K562 (cell line): ENCODE measurements at regions not wholly inside any gene's neighbourhood (a gene's known extent, or its start where the extent isn't known, plus 50 kb on each side); places are given as distances from the start of the nearest gene placed in this dataset.

ENCODE experiments used
- ATAC-seq: fragments of 200-7000 bp; cut with Tn5 transposase; 3 replicates; pipeline ENCODE4 v1.9.1; 2020; ENCODE audit warnings: moderate library complexity
- BruUV-seq: library from RNA; stranded (reverse); fragments of 400-500 nt; replicated peaks from 2 replicates; lab custom pipeline; 2021; lab: Mats Ljungman, UMichigan
- CTCF ChIA-PET: fragments of 300-600 bp; formaldehyde crosslinking; extraction: SDS; loops from one replicate; lab custom pipeline; 2021; ENCODE audit warnings: low intra/inter-chr PET ratio; lab: Yijun Ruan, JAX
- POLR2A ChIA-PET: fragments of 300-600, 350-650 bp; sonication (Branson Sonifier 250); formaldehyde crosslinking; extraction: SDS; loops from one replicate; lab custom pipeline; 2021; ENCODE audit warnings: antibody characterized with exemption, inconsistent platforms; lab: Yijun Ruan, JAX
- DNase-seq, 4 experiments: peaks; one replicate each; pipeline versions ENCODE4 v3.0.0 to v3.0.0-alpha.2; 2011 to 2018; ENCODE audit warnings: low spot score in 3 of 4, mixed read lengths in 3 of 4; ENCODE audit errors: extremely low read depth in 1 of 4
- FAIRE-seq: peaks from 2 replicates; lab custom pipeline; 2011; peaks lifted over from hg19 to GRCh38; lab: Jason Lieb, UNC
- H2AFZ ChIP-seq: 2 replicates; pipeline ENCODE4 v1.6.0; 2011; ENCODE audit warnings: low read depth, low read length, control low read depth, inconsistent platforms
- H3K27ac ChIP-seq: fragments of 200-600 bp; 3 replicates; pipeline ENCODE4 v1.8.0; 2011; ENCODE audit warnings: low read depth, mild to moderate bottlenecking, control low read depth, inconsistent platforms, low read length, moderate library complexity, mixed read lengths; ENCODE audit errors: extremely low read depth
- H3K27me3 ChIP-seq, 2 experiments: fragments of 300-600 bp in 1 of 2; 2 replicates in 1 of 2; 3 replicates in 1 of 2; pipeline versions ENCODE4 v1.6.0 to v1.8.0; 2011; ENCODE audit warnings: inconsistent platforms in 2 of 2, low read length in 2 of 2, mild to moderate bottlenecking in 1 of 2, mixed read lengths in 1 of 2, moderate library complexity in 1 of 2; ENCODE audit not compliant: control insufficient read depth in 2 of 2, insufficient read depth in 2 of 2
- H3K36me3 ChIP-seq: fragments of 300-600 bp; 3 replicates; pipeline ENCODE4 v1.8.0; 2011; ENCODE audit warnings: mild to moderate bottlenecking, low read length, inconsistent platforms; ENCODE audit not compliant: control insufficient read depth, insufficient read depth
- H3K4me1 ChIP-seq, 2 experiments: fragments of 200-600 bp in 1 of 2; replicated peaks in 1 of 2; 2 replicates in 1 of 2; 3 replicates in 1 of 2; pipeline versions ENCODE4 v1.5.1 to v1.8.0; 2011; ENCODE audit warnings: inconsistent platforms in 2 of 2, low read length in 2 of 2, mild to moderate bottlenecking in 1 of 2, mixed read lengths in 1 of 2, moderate library complexity in 1 of 2; ENCODE audit not compliant: control insufficient read depth in 2 of 2, insufficient read depth in 2 of 2
- H3K4me2 ChIP-seq: 2 replicates; pipeline ENCODE4 v1.6.1; 2011; ENCODE audit warnings: low read length, control low read depth, inconsistent platforms, mixed read lengths; ENCODE audit not compliant: insufficient read depth
- H3K4me3 ChIP-seq: fragments of 200-600 bp; sonication (generic), shearing (Covaris generic); 2 replicates; pipeline ENCODE4 v1.5.1; 2016; ENCODE audit warnings: control low read depth, inconsistent platforms
- H3K79me2 ChIP-seq: fragments of 200-600 bp; 3 replicates; pipeline ENCODE4 v1.8.0; 2011; ENCODE audit warnings: low read length, inconsistent platforms; ENCODE audit not compliant: control insufficient read depth, insufficient read depth
- H3K9ac ChIP-seq, 2 experiments: 2 replicates each; pipeline versions ENCODE4 v1.6.0 to v1.6.1; 2011; ENCODE audit warnings: low read depth in 2 of 2, low read length in 2 of 2, control low read depth in 1 of 2, inconsistent platforms in 1 of 2, mild to moderate bottlenecking in 1 of 2, mixed read lengths in 1 of 2; ENCODE audit not compliant: insufficient read depth in 1 of 2
- H3K9me1 ChIP-seq: one replicate; pipeline ENCODE4 v1.6.0; 2011; ENCODE audit warnings: inconsistent platforms, mild to moderate bottlenecking, low read length, moderate library complexity; ENCODE audit not compliant: control insufficient read depth, insufficient read depth
- H3K9me3 ChIP-seq: replicated peaks from 2 replicates; pipeline ENCODE4 v1.5.1; 2011; ENCODE audit warnings: low read depth, low read length, inconsistent platforms; ENCODE audit not compliant: control insufficient read depth, insufficient read depth
- H4K20me1 ChIP-seq: replicated peaks from 2 replicates; pipeline ENCODE4 v1.6.1; 2011; ENCODE audit warnings: low read length, inconsistent platforms, mixed read lengths; ENCODE audit not compliant: control insufficient read depth, insufficient read depth
- FOXA3 ChIP-seq, 2 experiments: fragments of 450-650 bp in 1 of 2; sonication (generic) in 1 of 2; formaldehyde crosslinking; IDR thresholded peaks in 1 of 2; conservative IDR thresholded peaks in 1 of 2; 2 replicates each; pipeline versions ENCODE4 v1.4.0 to v1.8.0; 2020 to 2022; ENCODE audit warnings: mild to moderate bottlenecking in 2 of 2, missing genetic modification reagents in 1 of 2
- GATA2 ChIP-seq: sonication (generic); formaldehyde crosslinking; IDR thresholded peaks from 2 replicates; pipeline ENCODE4 v1.4.0; 2020; ENCODE audit warnings: mild to moderate bottlenecking, missing genetic modification reagents
- HES1 ChIP-seq: fragments of 450-650 bp; IDR thresholded peaks from 2 replicates; pipeline ENCODE4 v1.6.1; 2016; ENCODE audit warnings: low read depth, mild to moderate bottlenecking, moderate library complexity
- NONO ChIP-seq, 2 experiments: fragments of 200-400 bp in 1 of 2; fragments of 450-650 bp in 1 of 2; formaldehyde crosslinking in 1 of 2; IDR thresholded peaks; 2 replicates each; pipeline ENCODE4 v1.6.1; 2017; ENCODE audit warnings: low read depth in 2 of 2, mild to moderate bottlenecking in 2 of 2, moderate library complexity in 2 of 2, low read length in 1 of 2
- STAG1 ChIP-seq: sonication (generic); formaldehyde crosslinking; IDR thresholded peaks from 2 replicates; pipeline ENCODE4 v1.5.0; 2020; ENCODE audit warnings: missing genetic modification reagents, borderline replicate concordance
- ZBTB34 ChIP-seq: fragments of 250-450 bp; sonication (Bioruptor Pico); IDR thresholded peaks from 2 replicates; pipeline ENCODE4 v1.8.0; 2021; ENCODE audit warnings: mild to moderate bottlenecking, moderate library complexity
- ZFP1 ChIP-seq: fragments of 450-650 bp; formaldehyde crosslinking; IDR thresholded peaks from 2 replicates; pipeline ENCODE4 v1.4.0; 2020; ENCODE audit warnings: mild to moderate bottlenecking, mixed read lengths
- WGBS: fragments of 100-300 bp; shearing (Covaris generic); methylation state at CpG from one replicate; pipeline ENCODE4 v1.1.6; 2016; ENCODE audit warnings: low coverage, mixed read lengths; ENCODE audit not compliant: insufficient coverage; ENCODE audit errors: missing lambda C conversion rate; 5-methylcytosine and 5-hydroxymethylcytosine counted together
- in situ Hi-C: fragments of 300-500 bp; cut with MboI; formaldehyde crosslinking; loops from 4 replicates; pipeline ENCODE4 v1.15.0; 2018; ENCODE audit warnings: inconsistent platforms, mixed read lengths
- intact Hi-C: fragments of 100-400 bp; cut with micrococcal nuclease; formaldehyde crosslinking; loops from 2 replicates; pipeline ENCODE4 v1.14.2; 2022
- TF ChIP-seq, protein P1 (sequence below): fragments of 450-650 bp; formaldehyde crosslinking; IDR thresholded peaks from 2 replicates; pipeline ENCODE4 v1.4.0; 2020; ENCODE audit warnings: mild to moderate bottlenecking, mixed read lengths
- TF ChIP-seq, protein P2 (sequence below): fragments of 450-650 bp; IDR thresholded peaks from 2 replicates; pipeline ENCODE4 v1.6.1; 2016; ENCODE audit warnings: low read depth

GRCh38 chr13:54852831-54853230 is 1824.2 kb downstream of the OLFM4 start (continued):
- TF ChIP-seq ZBTB34 = no peak
- TF ChIP-seq, protein P1, sequence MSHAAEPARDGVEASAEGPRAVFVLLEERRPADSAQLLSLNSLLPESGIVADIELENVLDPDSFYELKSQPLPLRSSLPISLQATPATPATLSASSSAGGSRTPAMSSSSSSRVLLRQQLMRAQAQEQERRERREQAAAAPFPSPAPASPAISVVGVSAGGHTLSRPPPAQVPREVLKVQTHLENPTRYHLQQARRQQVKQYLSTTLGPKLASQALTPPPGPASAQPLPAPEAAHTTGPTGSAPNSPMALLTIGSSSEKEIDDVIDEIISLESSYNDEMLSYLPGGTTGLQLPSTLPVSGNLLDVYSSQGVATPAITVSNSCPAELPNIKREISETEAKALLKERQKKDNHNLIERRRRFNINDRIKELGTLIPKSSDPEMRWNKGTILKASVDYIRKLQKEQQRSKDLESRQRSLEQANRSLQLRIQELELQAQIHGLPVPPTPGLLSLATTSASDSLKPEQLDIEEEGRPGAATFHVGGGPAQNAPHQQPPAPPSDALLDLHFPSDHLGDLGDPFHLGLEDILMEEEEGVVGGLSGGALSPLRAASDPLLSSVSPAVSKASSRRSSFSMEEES (CRISPR knock-in tag) = no peak
- no peak for TF ChIP-seq ZFP1 (CRISPR knock-in tag)

DNA sequence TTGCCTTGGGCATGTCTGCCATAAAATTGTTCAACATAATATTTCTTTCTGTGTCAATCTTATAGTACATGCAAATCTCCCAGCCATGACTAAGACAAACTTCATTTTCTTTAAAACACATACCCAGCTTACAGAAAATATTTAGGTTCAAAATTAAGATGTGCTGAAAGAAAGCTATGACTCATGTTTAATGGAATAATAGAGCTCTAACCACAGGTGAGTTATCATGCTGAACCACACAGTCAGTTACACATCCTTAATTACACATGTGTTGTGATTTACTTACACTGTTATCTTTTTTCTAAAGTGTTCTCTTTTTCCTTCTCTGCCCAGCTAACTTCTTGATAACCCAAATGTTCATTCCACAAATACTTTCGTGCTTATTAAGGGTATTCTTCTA is 1831.2 kb downstream of the OLFM4 start:
- no peaks in the 10 kb centered on the region for H3K36me3 ChIP-seq
- H3K4me3 ChIP-seq = no peak overlapping the region
- in situ Hi-C loops = no loop called here
- POLR2A ChIA-PET = no interaction called here
- H3K79me2 ChIP-seq = no peaks in the 10 kb centered on the region
- 0% methylated on average over 1 of the region's 1 CpG for WGBS
- ATAC-seq = no peak
- no peak overlapping the region for H3K27ac ChIP-seq
- H3K9me1 ChIP-seq = no peaks in the 10 kb centered on the region
- no peaks in the 10 kb centered on the region for H3K27me3 ChIP-seq
- FAIRE-seq = no peak
- no peak for TF ChIP-seq STAG1 (CRISPR knock-in tag)
- no peak for TF ChIP-seq NONO (IDR thresholded peaks at IDR 0.05; ENCODE audit: low read depth in 2 of 2, low read length in 1 of 2)
- TF ChIP-seq HES1 = no peak
- no peak for TF ChIP-seq GATA2 (CRISPR knock-in tag)
- TF ChIP-seq, protein P2, sequence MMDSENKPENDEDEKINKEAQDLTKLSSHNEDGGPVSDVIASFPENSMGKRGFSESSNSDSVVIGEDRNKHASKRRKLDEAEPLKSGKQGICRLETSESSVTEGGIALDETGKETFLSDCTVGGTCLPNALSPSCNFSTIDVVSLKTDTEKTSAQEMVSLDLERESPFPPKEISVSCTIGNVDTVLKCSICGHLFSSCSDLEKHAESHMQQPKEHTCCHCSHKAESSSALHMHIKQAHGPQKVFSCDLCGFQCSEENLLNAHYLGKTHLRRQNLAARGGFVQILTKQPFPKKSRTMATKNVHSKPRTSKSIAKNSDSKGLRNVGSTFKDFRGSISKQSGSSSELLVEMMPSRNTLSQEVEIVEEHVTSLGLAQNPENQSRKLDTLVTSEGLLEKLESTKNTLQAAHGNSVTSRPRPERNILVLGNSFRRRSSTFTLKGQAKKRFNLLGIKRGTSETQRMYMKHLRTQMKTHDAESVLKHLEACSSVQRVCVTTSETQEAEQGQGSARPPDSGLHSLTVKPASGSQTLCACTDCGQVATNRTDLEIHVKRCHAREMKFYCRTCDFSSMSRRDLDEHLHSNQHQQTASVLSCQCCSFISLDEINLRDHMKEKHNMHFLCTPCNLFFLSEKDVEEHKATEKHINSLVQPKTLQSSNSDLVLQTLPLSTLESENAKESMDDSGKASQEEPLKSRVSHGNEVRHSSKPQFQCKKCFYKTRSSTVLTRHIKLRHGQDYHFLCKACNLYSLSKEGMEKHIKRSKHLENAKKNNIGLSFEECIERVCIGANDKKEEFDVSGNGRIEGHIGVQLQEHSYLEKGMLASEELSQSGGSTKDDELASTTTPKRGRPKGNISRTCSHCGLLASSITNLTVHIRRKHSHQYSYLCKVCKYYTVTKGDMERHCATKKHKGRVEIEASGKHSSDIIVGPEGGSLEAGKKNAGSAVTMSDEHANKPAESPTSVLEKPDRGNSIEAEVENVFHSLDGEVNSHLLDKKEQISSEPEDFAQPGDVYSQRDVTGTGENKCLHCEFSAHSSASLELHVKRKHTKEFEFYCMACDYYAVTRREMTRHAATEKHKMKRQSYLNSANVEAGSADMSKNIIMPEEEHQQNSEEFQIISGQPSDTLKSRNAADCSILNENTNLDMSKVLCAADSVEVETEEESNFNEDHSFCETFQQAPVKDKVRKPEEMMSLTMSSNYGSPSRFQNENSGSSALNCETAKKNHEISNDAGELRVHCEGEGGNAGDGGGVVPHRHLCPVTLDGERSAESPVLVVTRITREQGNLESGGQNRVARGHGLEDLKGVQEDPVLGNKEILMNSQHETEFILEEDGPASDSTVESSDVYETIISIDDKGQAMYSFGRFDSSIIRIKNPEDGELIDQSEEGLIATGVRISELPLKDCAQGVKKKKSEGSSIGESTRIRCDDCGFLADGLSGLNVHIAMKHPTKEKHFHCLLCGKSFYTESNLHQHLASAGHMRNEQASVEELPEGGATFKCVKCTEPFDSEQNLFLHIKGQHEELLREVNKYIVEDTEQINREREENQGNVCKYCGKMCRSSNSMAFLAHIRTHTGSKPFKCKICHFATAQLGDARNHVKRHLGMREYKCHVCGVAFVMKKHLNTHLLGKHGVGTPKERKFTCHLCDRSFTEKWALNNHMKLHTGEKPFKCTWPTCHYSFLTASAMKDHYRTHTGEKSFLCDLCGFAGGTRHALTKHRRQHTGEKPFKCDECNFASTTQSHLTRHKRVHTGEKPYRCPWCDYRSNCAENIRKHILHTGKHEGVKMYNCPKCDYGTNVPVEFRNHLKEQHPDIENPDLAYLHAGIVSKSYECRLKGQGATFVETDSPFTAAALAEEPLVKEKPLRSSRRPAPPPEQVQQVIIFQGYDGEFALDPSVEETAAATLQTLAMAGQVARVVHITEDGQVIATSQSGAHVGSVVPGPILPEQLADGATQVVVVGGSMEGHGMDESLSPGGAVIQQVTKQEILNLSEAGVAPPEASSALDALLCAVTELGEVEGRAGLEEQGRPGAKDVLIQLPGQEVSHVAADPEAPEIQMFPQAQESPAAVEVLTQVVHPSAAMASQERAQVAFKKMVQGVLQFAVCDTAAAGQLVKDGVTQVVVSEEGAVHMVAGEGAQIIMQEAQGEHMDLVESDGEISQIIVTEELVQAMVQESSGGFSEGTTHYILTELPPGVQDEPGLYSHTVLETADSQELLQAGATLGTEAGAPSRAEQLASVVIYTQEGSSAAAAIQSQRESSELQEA = no peak
- no peak for TF ChIP-seq FOXA3 (CRISPR knock-in tag; conservative IDR thresholded peaks at IDR 0.05 in 1 of 2, IDR thresholded peaks at IDR 0.05 in 1 of 2)
- TF ChIP-seq, all 486 proteins: peak for 0
- H3K9ac ChIP-seq = no peak overlapping the region
- no peaks in the 10 kb centered on the region for H3K4me1 ChIP-seq
- no peaks in the 10 kb centered on the region for H3K9me3 ChIP-seq
- intact Hi-C loops = no loop called here
- H2AFZ ChIP-seq = no peak overlapping the region
- no peak overlapping the region for H3K4me2 ChIP-seq
- CTCF ChIA-PET = no interaction called here
- H4K20me1 ChIP-seq = no peaks in the 10 kb centered on the region
- DNase-seq = no peak
- BruUV-seq = no TSS peak
